Glomerular endothelial cell (primary cell): ENCODE measurements at regions not wholly inside any gene's neighbourhood (a gene's known extent, or its start where the extent isn't known, plus 50 kb on each side); places are given as distances from the start of the nearest gene placed in this dataset.

Experiments
- DNase-seq: peaks from one replicate; pipeline ENCODE4 v3.0.0-alpha.2; 2011; ENCODE audit warnings: low read depth, low spot score; ENCODE audit errors: extremely low read depth

GRCh38 chr11:30089921-30090320 lies 73.1 kb upstream of the KCNA4 start:
- no peak for DNase-seq

- DNase-seq = no peak
These were observed 74.4 kb upstream of the KCNA4 start for GRCh38 chr11:30091246-30091645.

GRCh38 chr11:30091737-30092136 lies 74.9 kb upstream of the KCNA4 start:
- DNase-seq = no peak

- no peak for DNase-seq
These were observed 75.7 kb upstream of the KCNA4 start for GRCh38 chr11:30092518-30092917.

DNA sequence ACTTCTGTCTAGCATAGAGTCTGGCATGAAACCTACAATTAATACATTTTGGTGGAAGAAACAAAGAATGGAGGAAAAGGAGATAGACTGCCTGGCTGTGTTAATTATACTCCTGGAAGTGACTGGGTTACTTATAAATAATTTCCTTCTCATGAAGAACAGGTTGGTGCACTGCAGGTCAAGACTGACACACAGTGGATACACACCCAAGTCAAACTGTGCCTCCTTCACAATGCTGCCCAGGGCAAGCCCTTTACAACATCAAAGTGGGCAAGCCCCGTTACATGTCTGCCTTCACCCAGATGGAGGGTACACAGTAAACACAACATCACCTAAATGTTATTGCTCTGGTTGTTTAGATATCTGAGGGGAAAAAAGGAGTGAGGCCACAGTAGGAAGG lies 83.7 kb upstream of the KCNA4 start:
- DNase-seq = no peak

- DNase-seq = no peak
These were observed 89.7 kb upstream of the KCNA4 start for GRCh38 chr11:30106222-30107181.

GRCh38 chr11:30107899-30108298 lies 91.1 kb upstream of the KCNA4 start:
- no peak for DNase-seq

GRCh38 chr11:30109774-30110173 lies 92.9 kb upstream of the KCNA4 start:
- no peak for DNase-seq

- no peak for DNase-seq
These were observed 93.9 kb upstream of the KCNA4 start for GRCh38 chr11:30110691-30111090.

DNA sequence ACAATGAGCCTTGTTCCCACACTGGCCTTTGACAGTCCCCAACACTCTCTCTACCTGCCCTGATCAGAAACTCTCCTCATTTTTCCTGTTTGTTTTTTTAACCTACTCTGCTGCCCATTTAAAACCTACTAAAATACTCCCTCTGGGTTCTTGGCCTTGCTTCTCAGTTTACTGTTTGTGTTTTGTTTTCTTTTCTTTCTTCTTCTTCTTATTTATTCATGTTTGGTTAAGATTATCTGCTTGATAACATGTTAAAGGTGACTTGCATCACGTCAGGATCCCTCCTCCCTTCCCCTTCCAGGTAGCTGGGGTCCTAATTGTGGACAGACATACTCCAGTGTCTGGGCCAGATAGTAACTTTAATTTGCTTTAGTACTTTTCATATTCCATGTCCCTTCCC lies 95.0 kb upstream of the KCNA4 start:
- no peak for DNase-seq

- DNase-seq = no peak
These were observed 96.6 kb upstream of the KCNA4 start for GRCh38 chr11:30113326-30113898.

DNA sequence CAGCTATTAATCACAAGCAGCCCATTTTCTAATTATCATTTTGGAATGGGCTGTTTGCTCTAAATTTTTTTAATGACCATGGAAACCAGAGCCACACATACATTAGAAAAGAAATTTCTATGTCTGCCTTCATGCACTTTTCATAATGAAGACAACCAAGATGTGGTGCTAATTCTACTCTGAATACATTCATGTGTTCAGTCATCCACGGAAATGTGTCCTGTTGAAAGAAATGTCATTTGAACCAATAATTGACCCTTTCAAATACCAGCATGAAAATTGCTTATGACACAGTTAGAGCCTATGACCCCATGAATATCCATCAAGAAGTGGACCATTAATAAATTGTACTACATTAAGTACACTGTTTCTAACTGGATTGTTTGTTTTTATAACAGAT lies 99.7 kb upstream of the KCNA4 start:
- DNase-seq = no peak

DNA sequence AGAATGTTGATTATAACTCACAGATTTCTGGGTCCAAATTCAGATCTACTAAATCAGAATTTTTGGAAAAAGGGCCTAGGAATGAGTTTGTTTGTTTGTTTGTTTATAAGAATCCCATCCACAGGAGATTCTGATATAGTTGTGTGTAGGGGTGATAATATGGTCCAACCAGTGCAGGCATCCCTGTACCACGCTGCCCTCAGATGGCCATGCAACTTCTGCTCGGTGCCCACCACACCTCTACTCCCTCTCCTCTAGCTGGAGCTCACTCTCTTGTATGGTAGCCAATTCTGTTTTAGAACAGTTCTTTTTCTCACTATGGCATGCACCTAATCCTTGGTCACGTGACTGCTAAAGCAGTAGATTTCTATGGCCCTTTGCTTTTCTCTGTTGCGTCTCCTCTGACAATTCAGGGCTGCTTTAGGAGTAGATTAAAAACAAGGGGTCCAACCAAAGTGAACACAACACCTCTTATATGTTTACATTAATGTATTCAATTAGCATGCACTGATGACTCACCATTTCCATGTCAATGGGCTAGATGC lies 103.3 kb upstream of the KCNA4 start:
- DNase-seq = no peak

- DNase-seq = no peak
These were observed 105.4 kb upstream of the FSHB start for GRCh38 chr11:30125456-30125855.

GRCh38 chr11:30128269-30128932 lies 102.4 kb upstream of the FSHB start:
- DNase-seq = no peak

DNA sequence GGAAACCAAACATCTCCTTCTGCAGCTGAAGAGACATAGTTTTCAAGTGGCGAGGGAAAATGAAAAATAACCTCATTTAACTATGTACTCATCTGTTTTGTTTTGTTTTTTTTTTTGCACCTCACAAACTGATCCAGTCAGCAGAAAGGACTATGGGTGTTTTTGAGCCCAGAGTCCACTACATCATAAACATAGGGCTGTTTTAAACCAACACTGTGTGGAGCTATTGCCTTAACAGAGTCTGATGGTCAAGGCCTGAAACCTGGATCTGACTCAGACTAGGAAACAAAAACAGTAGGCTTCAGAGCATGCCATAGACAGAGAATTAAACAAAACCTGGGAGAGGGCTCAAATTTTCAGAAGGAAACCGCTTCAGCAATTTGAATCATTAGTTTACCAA lies 99.3 kb upstream of the FSHB start:
- no peak for DNase-seq

DNA sequence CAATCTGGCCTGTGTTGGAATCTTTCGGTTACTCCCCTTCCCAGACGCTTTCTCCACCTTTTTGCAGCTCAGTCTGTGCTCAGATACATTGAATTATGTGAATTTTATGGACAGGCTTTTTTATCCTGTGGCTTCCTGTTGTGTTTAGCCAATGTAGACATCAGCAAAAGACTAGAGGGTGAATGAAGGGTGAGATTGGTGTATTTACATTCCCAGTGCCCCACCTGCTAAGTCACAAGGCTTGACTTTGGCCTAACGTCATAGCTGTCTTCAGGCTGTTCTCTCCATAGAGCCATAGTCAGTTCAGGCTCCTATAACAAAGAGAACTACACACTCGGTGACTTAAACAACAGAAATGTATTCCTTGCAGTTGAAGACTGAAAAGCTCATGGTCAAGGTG lies 97.5 kb upstream of the FSHB start:
- DNase-seq = no peak

DNA sequence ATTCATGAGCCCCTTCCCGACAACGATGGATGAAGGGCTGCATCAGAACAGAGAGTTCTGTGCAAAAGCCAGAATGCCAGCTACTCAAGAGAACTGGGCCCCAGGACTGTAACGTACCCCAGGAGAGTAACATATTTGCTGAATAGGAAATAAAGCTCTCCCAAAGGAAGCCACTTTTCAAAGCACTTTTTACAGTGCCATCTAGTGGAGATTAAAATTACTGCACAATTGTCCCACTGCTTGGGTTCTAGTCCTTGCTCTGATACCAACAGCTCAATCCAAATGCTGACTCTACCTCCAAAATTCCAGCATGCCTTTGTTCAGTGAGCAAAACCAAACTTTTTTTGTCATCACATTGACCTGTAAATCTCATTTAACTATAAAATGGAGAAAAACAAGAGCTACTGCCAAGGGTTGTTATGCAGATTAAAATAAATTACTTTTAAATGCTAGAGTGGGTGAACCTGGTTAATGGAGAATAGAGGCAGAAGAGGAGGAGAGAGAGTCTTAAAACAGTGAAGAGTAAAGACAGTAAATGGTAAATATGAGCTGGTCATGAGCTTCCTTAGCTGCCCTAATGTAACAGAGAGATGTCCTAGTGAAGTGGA lies 87.6 kb upstream of the FSHB start:
- peak; percentile 12 for DNase-seq

GRCh38 chr11:30147293-30147692 lies 83.5 kb upstream of the FSHB start:
- no peak for DNase-seq

GRCh38 chr11:30149998-30150397 lies 80.8 kb upstream of the FSHB start:
- DNase-seq = no peak

DNA sequence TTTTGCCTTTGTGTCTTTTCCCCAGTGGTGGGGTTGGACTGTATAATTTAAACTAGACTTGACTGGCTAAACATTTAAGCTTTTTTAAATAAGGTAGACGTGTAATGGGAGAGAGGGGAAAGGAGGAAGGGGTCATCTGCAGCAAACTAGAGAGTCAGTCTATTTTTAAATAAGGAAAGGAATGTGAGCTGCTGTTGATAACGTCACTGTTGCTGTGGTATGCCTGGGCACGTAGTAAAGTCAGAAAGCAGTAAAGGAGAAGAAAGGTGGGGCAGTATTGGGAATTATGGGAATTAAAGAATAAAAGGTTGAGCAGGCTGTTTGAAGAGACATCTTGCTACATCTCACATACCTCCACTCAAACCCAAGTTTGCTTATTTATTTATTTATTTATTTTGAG lies 80.4 kb upstream of the FSHB start:
- DNase-seq = no peak
